GM12892 (cell line): ENCODE measurements at regions not wholly inside any gene's neighbourhood (a gene's known extent, or its start where the extent isn't known, plus 50 kb on each side); places are given as distances from the start of the nearest gene placed in this dataset.
"Not testable (repeated sequence)": the region's sequence is repeated elsewhere in the genome, so short reads cannot be mapped to it uniquely, and the experiment has no call there.

Experiments
- DNase-seq: peaks from one replicate; pipeline ENCODE4 v3.0.0; 2011; ENCODE audit not compliant: insufficient read length
- FAIRE-seq: peaks from 2 replicates; lab custom pipeline; 2011; peaks lifted over from hg19 to GRCh38; lab: Jason Lieb, UNC
- POLR2A ChIP-seq: IDR thresholded peaks from 2 replicates; pipeline ENCODE4 v1.6.1; 2011; ENCODE audit warnings: low read depth, low read length, control low read depth
- POLR2AphosphoS5 ChIP-seq: IDR thresholded peaks from 2 replicates; pipeline ENCODE4 v1.6.1; 2011; ENCODE audit warnings: low read depth, low read length, control low read depth
- TAF1 ChIP-seq: IDR thresholded peaks from 2 replicates; pipeline ENCODE4 v1.6.1; 2011; ENCODE audit warnings: low read depth, mild to moderate bottlenecking, control low read depth, low read length, borderline replicate concordance

DNA sequence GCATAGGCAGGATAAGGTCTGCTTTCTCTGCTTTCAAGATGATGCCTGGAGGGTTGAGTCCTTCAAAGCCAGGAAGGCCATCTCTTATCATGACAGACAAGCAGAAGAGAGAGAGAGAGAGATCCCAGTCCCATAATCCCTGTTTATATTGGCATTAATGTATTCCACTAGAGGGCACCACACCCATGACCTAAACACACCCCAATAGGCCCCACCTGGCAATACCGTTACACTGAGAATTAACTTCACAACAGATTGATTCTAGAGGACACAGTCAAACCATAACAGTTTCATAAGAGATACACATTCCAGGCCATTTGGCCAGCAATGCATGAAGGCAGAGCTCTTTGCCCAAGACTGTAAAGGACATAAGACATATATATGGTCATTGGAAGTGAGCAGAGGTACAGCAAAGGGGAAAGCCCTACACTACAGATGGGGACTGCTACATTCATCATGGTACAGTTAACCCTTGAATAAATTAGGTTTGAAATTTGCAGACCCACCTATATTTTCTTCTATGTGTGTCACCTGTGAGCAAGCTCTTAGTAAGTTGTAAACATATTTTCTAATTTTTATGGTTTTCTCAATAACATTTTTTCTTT is 1516.1 kb downstream of the RPIA start:
- DNase-seq (peak; percentile 2), FAIRE-seq (peak; percentile 87)

GRCh38 chr2:90209009-90209408 is 1517.5 kb downstream of the RPIA start:
- TF ChIP-seq POLR2AphosphoS5: no peak
- TF ChIP-seq TAF1: no peak
- TF ChIP-seq POLR2A: no peak
- FAIRE-seq: no peak
- no peak for DNase-seq

More for the DNA sequence above, 1516.1 kb downstream of the RPIA start:
- TF ChIP-seq POLR2A: no peak
- TF ChIP-seq POLR2AphosphoS5: no peak
- no peak for TF ChIP-seq TAF1

- TF ChIP-seq TAF1: peak; percentile 72
- peak; percentile 82 for TF ChIP-seq POLR2A
- peak; percentile 90 for TF ChIP-seq POLR2AphosphoS5
- DNase-seq: no peak
- peak; percentile 79 for FAIRE-seq
Measured at GRCh38 chr2:90209806-90210205, 1518.3 kb downstream of the RPIA start.

GRCh38 chr2:90215880-90216279 is 1524.4 kb downstream of the RPIA start:
- not testable (repeated sequence) for FAIRE-seq, DNase-seq

DNA sequence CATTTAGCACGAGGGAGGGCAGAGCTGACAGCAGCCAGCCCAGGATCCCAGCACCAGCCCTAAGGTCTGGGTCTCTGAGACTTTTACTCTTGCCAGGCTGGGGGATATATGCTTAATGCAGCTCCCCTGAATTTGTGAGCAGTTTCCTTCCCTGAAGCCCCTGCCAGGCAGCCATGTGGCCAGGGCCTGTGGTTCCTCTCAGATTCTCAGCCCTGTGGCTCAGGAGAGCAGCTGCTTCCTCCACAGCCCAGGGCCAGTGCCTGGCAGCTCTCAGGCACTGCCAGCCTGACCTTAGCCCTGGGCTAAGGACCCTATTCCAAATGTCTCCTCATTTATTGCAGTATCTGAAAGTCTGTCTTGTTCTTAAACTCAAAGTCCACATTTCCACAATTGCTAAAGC is 1525.3 kb downstream of the RPIA start:
- not testable (repeated sequence) for FAIRE-seq, DNase-seq

- not testable (repeated sequence) for DNase-seq, FAIRE-seq
Measured at GRCh38 chr2:90218534-90218933, 1527.1 kb downstream of the RPIA start.

DNA sequence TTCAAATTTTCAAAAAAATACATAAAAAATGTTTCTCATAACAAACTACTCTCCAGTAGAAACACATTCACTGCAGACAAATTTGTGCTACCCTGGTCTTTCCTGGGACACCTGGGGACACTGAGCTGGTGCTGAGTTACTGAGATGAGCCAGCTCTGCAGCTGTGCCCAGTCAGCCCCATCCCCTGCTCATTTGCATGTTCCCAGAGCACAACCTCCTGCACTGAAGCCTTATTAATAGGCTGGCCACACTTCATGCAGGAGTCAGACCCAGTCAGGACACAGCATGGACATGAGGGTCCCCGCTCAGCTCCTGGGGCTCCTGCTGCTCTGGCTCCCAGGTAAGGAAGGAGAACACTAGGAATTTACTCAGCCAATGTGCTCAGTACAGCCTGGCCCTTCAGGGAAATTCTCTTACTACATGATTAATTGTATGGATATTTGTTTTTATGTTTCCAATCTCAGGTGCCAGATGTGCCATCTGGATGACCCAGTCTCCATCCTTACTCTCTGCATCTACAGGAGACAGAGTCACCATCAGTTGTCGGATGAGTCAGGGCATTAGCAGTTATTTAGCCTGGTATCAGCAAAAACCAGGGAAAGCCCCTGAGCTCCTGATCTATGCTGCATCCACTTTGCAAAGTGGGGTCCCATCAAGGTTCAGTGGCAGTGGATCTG is 1529.3 kb downstream of the RPIA start:
- DNase-seq, FAIRE-seq: not testable (repeated sequence)

- no peak for TF ChIP-seq TAF1
- TF ChIP-seq POLR2A: no peak
- no peak for TF ChIP-seq POLR2AphosphoS5
- DNase-seq (no peak), FAIRE-seq (no peak)
Measured at GRCh38 chr2:90221300-90221651, 1529.8 kb downstream of the RPIA start.

- not testable (repeated sequence) for FAIRE-seq, DNase-seq
Measured at GRCh38 chr2:90224767-90225166, 1533.3 kb downstream of the RPIA start.

GRCh38 chr2:90226465-90227072 is 1535.1 kb downstream of the RPIA start:
- not testable (repeated sequence) for DNase-seq, FAIRE-seq

DNA sequence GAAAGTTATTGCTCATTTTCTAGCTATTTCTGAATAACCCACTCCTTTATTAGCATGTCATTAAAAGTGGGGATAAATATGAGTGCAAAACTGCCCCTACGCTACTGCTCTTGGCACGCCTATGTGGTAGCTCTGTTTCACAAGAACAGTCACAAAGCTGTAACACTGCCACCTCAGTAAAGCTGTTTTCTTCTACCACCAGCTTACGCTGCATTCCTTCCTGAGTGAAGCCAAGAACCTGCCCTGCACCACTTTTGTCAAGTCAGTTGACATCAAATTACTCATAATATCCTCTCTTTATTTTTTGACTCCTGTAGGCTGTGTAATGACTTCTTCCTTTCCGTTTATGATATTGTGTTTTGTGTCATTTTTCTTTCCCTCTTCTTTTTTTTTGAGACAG is 1539.7 kb downstream of the RPIA start:
- DNase-seq, FAIRE-seq: not testable (repeated sequence)

DNA sequence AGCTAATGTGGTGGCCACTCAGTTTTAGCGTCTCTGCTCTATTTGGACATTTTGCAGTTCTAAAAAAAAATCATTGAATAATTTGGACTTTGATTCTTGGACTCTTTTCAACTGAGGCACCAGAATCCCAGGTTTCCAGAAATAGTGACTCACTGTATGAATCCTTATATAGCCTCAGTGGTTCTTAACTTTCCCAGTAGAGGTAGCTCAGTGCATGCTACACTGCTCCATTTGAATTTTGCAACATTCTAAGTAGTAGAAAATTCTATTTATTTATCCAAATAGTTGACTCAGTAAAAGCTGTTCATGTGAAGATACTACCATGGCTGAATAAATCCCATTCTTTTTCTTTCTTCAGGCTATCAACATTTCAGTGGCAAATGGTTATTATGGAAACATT is 1544.0 kb downstream of the RPIA start:
- not testable (repeated sequence) for DNase-seq

GRCh38 chr2:90237923-90238361 is 1546.5 kb downstream of the RPIA start:
- not testable (repeated sequence) for FAIRE-seq
- peak; percentile 11 for DNase-seq

More for the DNA sequence above, 1544.0 kb downstream of the RPIA start:
- not testable (repeated sequence) for FAIRE-seq

- FAIRE-seq, DNase-seq: not testable (repeated sequence)
Measured at GRCh38 chr2:90238505-90239230, 1547.2 kb downstream of the RPIA start.

DNA sequence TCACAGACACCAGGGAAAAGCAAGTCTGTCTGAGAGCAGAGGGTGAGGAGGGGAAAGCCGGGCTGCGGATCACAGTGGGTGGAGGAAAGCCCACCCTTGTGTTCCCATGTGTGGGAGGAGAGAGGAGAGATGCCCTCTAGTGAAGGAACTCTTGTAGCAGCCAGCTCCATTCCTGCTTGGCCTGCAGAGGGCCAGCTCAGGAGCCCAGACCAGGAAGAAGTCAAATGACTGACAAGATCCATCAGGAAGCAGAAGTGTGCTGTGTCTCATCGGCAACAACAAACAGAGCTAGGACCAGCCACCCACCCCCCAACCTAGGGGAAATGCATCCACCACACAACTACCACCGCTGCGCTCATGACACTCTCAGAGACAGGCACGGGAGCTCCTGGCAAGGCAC is 1548.3 kb downstream of the RPIA start:
- not testable (repeated sequence) for DNase-seq

GRCh38 chr2:90244902-90245765 is 1553.7 kb downstream of the RPIA start:
- not testable (repeated sequence) for DNase-seq, FAIRE-seq

More for the DNA sequence above, 1548.3 kb downstream of the RPIA start:
- not testable (repeated sequence) for FAIRE-seq

- not testable (repeated sequence) for FAIRE-seq
Measured at GRCh38 chr2:90248400-90248799, 1556.9 kb downstream of the RPIA start.

More at GRCh38 chr2:90248400-90248799, 1556.9 kb downstream of the RPIA start:
- not testable (repeated sequence) for DNase-seq
